GM12873 (cell line): ENCODE measurements at regions not wholly inside any gene's neighbourhood (a gene's known extent, or its start where the extent isn't known, plus 50 kb on each side); places are given as distances from the start of the nearest gene placed in this dataset.

Source experiments
- TF ChIP-seq, protein P1 (sequence below): IDR thresholded peaks from 2 replicates; pipeline ENCODE4 v1.5.1; 2012; ENCODE audit warnings: low read depth, mild to moderate bottlenecking, moderate library complexity, low read length, control low read depth; ENCODE audit not compliant: insufficient read depth; ENCODE audit errors: missing control alignments

DNA sequence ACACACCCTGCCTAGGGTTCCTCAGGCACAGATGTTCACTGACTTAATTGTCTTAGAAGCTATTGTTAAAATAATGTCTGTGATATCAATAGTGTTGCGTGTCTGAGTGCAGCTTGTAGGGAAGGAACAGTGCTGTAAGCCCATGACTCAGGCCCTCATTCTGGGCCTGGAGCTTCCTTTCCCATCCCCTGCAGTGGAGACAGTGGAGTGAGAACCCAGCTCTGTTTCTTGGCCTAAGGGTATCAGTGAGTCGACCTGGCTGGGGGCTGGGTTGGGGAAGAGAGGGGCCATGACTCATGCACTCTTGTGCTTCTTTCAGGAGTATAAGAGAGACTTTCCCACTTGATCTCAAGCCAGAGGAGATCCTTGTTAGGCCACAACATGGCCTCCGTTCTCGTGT, 106.8 kb downstream of the HRH4 start:
- TF ChIP-seq, protein P1, sequence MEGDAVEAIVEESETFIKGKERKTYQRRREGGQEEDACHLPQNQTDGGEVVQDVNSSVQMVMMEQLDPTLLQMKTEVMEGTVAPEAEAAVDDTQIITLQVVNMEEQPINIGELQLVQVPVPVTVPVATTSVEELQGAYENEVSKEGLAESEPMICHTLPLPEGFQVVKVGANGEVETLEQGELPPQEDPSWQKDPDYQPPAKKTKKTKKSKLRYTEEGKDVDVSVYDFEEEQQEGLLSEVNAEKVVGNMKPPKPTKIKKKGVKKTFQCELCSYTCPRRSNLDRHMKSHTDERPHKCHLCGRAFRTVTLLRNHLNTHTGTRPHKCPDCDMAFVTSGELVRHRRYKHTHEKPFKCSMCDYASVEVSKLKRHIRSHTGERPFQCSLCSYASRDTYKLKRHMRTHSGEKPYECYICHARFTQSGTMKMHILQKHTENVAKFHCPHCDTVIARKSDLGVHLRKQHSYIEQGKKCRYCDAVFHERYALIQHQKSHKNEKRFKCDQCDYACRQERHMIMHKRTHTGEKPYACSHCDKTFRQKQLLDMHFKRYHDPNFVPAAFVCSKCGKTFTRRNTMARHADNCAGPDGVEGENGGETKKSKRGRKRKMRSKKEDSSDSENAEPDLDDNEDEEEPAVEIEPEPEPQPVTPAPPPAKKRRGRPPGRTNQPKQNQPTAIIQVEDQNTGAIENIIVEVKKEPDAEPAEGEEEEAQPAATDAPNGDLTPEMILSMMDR = no peak

DNA sequence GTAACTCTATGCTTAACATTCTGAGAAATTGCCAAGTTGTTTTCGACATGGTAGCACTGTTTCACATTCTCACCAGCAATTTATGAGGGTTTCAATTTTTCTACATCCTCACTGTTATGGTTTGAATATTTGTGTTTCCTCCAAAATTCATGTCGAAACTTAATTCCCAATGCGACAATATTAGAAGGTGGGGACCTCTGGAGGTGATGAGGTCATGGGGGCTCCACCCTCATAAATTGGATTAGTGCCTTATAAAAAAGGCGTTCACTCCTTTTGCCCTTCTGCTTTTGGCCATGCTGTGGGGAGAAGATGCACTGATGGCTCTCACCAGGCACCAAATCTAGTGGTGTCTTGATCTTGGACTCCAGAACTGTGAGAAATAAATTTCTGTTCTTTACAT, 110.3 kb downstream of the HRH4 start:
- TF ChIP-seq, protein P1 = no peak

DNA sequence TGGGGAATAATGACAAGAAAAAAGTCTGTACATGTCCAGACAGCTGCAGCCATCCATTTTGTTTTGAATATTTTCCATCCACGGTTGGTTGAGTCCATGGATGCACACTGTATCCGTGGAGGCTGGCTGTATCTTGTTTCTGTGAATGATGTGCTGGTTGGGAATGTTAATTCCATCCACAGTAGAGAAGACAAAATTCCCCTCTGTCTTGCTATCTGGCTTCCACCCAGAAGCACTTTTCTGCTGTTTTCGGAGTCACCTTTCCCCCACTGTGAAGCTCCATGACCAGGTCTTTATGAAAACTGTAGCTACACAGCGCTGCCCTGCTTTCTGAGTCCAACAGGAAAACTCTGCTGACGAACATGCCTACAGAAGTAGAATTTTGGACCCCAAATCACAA, 122.3 kb downstream of the HRH4 start:
- TF ChIP-seq, protein P1 = no peak

DNA sequence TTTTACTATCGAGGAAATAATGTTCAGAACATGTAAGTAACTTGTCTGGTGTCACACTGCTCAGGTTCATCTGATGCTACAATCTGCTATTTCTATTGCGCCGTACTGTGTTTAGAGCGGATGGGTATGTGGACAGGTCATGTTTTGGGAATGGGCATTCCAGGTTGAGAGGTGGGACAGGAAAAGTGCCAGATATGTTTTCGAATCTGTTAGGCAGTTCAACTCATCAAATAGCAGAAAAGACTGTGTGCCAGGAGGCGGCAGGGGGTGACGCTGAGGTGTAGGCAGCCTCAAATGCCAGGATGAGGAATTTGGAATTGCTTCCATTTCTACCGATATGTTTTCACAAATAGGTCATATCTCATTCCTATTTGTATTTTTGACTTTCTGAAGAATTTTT, 123.8 kb downstream of the HRH4 start:
- TF ChIP-seq, protein P1 = no peak

DNA sequence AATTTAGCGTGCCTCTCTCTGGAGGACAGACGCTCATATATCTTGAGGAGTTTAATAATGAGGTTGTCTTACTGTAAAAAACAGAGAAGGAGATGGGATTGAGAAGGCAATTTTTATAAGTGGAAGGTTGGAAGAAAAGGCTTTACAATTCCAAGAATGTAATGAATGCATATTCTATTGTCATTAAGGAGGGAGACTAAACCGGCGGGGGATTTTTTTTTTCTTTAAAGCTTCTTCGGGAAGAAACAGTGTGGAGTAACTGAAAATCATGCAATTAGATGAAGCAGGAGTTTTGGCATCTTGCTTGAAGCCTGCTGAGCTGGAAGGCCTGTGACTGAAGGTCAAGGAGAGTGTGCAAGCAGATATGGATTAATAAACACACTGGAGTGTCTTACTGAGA, 124.4 kb downstream of the HRH4 start:
- TF ChIP-seq, protein P1 = no peak

DNA sequence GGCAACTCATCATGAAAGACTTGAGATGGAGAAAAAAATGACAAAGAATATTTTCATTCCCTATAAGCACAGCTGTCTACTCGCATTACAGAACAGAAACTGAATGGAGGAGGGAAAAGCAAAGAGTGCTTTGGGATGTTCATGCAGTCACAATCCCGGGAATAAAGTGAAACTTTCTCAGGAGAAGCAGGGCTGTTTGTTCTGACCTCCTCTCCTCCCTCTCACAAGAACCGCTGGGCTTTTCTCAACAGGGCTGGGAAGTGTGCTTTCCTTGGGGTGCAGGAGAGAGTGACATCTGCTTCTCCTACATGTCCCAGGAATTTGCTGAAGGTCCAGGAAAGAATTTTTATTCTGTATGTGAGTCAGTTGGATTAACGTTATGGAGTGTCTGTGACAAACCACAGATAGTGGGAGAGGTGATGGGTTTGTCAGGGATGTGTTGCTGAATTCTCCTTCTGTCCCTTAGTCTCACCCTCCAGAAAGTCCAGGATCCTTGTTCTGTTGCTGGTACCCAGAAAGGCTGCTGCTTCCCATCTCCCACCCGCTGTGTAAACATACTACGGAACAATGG, 125.6 kb downstream of the HRH4 start:
- TF ChIP-seq, protein P1 = no peak

DNA sequence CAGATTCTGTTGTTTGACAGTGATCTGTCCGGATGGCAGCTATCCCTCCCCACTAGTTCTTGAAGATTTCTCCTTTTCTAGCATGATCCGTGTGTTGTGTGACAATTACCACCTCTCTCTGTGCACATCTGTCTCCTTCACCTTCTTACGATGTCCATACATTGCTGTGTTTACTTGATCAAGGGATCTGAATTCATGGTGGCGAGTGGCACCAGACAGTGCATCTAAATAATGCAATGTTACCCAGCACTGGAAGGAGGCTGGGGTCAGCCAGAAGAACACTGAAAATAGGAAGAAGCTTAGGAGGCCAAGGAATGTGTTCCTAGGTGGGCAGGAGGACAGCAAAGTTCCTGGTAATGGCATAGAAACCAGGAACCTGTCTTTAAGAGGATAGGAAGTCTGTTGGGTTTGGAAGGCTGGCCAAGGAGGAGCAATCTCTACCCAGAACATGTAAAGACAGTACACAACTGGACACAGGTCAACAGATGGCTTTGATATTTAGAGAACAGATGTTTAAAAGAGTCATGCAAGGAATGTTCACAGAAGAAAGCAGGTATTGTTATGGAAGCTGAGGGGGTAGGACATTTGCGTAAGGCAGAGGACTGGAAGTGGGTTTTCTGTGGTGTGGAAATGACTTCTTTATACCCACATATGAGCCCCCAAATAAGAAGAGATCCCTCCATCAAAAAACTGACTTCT, 126.4 kb downstream of the HRH4 start:
- TF ChIP-seq, protein P1 = no peak

DNA sequence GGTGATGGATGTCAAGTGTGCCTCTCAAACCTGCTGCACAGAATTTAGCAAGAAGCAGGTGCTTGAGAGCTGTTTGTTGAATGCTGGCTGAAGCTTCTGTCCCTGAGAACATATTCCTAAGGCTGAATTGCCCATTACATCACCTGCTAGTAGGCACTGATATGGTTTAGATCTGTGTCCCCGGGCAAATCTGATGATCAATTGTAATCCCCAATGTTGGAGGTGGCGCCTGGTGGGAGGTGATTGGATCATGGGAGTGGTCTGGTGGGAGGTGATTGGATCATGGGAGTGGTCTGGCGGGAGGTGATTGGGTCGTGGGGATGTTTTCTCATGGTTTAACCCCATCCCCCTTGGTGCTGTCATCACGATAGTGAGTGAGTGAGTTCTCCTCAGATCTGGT, 128.0 kb downstream of the HRH4 start:
- TF ChIP-seq, protein P1 = no peak
